GM19035 (cell line): ENCODE measurements at regions not wholly inside any gene's neighbourhood (a gene's known extent, or its start where the extent isn't known, plus 50 kb on each side); places are given as distances from the start of the nearest gene placed in this dataset.

Source experiments
- ATAC-seq: cut with Tn5 transposase; IDR thresholded peaks from one replicate; pipeline ENCODE4 v1.9.1; 2021; ENCODE audit not compliant: unreplicated experiment

GRCh38 chr12:115108129-115109100, 424.4 kb upstream of the TBX3 start:
- ATAC-seq = no peak

DNA sequence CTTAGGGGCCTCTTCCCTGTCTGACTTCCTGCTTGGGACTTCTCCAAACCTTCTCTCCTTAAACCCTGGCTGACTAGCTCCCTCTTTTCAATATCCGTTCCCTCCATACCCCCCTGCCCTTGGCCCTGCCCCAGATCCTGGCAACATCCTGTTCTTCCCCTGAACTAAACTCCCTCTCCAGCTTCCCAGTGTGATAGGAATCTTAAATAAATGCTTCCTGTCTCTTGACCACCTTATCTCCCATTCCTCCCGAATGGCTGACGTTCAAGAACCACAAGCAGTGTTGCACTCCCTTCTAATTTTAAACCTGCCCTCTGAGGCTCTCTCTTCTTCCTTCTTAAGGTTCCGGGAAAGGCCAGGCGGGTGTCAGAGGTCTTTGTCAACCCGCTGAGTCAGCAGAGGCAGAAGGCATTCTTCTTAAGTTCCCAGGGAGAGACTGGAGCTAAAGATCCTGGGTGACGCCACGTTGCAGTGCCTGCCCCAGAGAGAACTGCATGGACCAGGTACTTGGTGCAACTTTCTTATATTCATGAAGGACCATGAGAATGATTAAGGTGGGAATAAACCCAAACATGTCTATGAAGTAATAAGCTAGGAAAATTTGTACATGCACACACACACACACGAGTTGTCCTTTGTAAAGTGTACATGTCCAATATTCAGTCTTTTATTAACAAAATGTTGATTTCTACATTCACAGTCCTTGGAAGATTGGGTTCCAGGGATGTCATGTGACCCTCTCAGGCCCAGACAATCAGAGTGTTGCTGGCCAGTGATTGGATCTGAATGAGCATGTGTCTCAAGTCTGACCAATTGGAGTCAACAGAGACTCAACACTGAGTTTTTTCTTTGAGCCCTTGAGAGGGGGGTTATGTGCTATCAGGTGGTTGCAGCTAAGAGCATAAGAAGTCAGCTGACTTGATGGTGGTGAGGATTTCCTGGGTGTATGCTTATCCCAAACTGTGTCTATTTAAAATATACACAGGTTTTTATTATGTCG, 420.2 kb upstream of the TBX3 start:
- ATAC-seq = no peak

GRCh38 chr12:115102450-115102849, 418.5 kb upstream of the TBX3 start:
- no peak for ATAC-seq

- ATAC-seq = no peak
Measured at GRCh38 chr12:115101520-115101919, 417.5 kb upstream of the TBX3 start.

GRCh38 chr12:115097416-115097815, 413.4 kb upstream of the TBX3 start:
- no peak for ATAC-seq

GRCh38 chr12:115096588-115097397, 412.8 kb upstream of the TBX3 start:
- no peak for ATAC-seq

DNA sequence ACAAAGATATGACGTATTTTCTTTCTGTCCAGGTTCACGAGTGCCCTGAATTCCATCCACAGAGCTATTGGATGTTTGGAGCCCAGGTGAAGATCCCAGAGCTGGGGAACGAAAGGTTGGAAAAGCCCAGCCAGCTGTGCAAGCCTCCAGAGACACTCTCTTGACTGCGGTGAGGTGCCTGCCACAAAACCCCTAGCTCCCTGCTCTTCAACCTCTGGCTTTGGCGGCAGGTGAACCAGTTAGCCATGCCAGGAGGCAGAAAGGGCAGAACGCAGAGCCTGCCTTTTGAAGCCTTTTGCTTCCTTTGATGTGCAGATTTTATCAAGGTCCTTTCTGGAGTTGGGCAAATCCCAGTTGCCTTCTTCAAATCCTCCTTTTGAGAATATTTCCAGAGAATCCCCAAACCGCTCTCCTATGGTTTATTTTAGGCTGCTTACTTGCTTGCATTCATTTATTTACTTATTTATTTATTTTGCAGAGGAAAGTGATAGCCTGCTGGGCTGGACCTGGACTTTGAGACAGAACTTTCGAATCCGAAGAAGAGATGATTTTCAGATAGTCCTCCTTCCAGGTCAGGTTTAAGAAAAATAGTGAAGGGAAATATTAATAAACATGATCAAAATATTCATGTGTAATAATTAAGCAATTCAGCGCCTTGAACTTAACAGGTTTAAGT, 411.2 kb upstream of the TBX3 start:
- no peak for ATAC-seq

GRCh38 chr12:115094163-115094816, 410.3 kb upstream of the TBX3 start:
- no peak for ATAC-seq

GRCh38 chr12:115093261-115093660, 409.3 kb upstream of the TBX3 start:
- ATAC-seq = no peak

DNA sequence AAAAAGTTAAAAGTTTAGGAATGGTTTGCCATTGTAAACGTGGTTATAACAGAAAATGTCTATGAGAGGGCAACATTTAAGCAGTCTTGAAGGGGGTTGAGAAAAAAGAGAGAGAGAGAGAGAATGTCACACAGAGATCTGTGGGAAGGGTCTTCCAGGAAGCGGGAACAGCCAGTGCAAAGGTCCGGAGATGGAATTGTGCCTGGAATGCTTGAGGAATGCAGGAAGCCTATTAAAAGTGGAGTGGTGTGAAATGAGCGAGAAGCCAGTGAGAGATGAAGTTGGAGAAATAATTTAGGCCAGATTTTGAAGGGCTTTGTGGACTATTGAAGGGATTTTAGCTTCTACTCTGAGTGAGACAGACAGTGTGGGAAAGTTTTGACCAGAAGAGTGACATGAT, 406.8 kb upstream of the TBX3 start:
- ATAC-seq = no peak

DNA sequence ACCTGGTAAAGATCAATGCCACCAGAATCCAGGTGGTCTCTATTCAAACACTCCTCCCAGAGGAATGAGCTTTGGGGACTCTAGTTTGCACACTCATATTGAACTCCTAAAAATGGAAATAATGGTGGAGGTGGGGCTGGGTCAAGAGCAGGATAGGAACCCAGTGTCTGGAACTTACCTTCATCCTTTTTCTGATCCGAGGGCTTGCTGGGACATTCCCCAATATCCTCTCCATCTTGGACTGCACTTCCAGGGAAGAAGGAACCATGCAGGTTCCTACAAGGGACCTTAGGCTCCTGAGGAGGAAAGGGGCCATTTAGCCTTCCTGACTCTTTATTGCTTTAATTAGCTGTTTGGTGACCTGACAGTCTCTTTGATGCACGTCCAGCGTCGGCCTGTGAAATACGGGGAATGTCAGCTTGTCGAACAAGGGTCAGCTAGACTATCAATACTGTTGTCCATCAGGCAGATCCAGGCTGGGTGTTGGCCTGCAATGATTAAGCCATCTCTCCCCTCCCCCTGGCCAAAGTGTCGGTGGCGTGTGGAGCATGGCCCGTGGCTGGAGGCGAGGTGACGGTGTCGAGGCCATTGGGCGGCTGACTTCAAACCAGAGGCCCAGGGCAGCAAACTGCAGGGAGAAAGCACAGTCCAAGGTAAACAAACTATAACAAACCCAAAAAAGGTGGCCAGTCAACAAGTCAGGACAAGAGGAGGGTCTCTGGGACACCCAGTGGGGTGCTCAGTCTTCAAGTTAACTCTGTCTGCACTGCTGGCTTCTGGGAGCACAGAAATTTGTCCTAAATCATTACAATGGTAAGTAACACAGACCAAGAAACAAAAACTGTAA, 405.2 kb upstream of the TBX3 start:
- no peak for ATAC-seq

DNA sequence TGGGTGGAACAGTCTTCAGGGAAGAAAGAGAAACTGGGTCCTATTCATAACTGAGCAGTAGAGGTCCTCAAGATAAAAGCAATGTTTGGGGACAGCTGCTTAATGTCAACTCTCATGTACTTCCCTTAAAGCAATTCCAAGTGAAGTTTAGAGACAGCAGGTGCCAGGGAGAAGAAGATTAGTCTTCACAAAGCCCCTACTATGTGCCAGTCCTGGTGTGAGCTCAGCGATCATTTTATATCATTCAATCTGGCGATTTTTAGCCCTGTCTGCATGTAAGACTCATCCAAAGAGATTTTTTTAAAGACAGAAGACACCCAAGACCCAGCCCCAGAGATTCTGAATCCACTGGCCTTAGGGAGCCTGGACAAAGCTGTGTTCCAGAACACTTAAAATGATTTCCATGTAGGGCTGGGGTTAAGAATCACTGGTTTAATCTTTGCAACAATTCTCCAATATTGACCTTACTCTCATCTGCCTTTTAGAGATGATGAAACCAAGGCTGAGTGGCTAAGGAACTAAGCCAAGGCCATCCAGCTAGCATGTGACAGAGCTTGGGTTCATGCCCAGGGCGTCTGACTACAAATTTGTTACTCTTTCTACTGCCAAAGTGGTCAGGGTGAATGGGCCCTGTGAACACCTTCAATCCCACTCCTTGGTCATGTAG, 404.5 kb upstream of the TBX3 start:
- ATAC-seq = no peak

GRCh38 chr12:115085594-115085993, 401.6 kb upstream of the TBX3 start:
- no peak for ATAC-seq

GRCh38 chr12:115079760-115080159, 395.8 kb upstream of the TBX3 start:
- no peak for ATAC-seq

DNA sequence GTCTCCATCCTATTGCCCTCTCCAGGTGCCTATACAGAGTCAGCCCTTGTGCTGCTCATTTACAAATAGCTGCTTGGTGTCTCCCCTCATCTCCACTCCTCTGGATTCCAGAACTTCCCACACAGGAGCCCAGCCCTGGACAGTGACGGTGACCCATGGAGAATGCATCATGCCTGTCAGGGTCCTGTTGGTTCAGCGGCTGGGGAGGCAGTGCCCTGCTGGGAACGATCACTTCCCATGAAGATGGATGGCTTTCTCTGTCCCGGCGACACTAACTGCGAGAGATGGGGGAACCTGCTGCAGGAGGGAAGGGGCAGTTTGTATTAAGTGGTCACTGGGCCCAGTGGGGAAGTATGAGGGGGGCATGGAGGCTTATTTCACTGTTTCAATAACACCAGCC, 395.0 kb upstream of the TBX3 start:
- no peak for ATAC-seq

- no peak for ATAC-seq
Measured at GRCh38 chr12:115078334-115078733, 394.4 kb upstream of the TBX3 start.

DNA sequence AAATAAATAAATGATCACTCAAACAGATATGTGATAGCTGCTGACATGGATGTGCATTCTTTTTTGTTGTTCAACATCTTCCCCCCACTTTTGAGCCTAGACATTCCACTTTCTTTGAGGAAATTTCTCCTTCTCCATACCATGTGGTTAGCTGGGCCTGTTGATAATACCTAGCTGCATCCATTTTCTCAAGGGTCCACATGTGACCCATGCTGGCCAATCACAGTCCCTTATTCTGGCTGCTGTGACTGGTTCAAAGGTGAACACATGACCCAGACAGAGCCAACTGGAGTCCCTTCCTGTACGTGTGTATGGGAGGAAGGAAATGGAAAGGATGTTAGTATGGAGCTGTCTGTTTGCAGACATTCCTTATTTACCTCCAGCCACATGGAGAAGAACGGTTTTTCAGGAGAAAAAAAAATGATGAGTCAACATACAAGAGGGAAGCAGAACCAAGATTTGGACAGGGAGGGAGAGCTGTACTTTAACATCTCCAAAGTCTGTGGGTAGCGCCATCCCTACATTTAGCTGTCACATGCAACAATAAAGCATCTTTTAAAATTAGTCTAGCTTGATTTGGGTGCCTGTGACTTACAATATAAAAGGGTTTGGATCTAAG, 391.7 kb upstream of the TBX3 start:
- no peak for ATAC-seq

DNA sequence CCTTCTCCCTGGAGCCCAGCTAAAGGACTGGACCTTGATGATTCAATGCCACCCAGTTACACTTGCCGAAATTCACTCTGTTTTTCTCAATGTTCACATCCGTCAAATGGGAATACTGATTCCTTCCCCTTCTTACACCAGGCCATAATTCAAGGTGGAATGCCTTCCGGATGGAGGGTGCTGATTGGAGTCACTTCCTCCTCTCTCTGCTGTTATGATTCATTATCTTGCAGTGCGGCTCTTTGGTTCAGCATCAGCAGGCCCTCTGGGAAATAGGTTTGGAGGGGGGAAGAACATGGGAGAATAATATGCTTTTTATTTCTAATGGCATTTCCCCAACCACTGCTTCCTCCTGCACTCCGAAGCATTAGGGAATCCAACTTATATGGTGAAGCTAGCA, 390.6 kb upstream of the TBX3 start:
- ATAC-seq = no peak
